ENCODE measurements at regions not wholly inside any gene's neighbourhood (a gene's known extent, or its start where the extent isn't known, plus 50 kb on each side); places are given as distances from the start of the nearest gene placed in this dataset.

DNA sequence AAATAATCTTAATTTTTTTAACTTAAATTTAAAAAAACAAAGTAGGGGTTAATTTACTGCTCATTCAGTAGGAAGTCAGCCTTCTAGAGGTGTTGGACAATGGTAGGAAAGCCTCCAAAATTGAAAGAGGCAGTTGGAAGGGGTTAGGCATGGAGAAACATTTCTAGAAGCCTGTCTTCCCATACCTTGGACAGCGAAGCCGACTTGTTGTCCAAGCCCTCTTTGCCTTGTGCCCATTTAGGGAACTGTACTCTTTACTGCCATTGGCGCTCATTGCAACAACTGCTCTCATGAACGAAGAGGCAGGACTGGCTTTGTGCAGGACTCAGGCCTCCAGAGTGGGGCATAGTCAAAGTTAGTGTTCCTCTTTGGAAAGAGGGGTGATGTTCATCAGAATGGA is 333.3 kb downstream of the HRH4 start:
- Histone ChIP-seq H2BK15ac (ENCODE audit: low read depth, low read length) (peak overlapping the region; percentile 64; the same call in 1 of the 3 replicates), H3K79me1 (ENCODE audit: low read depth in 1 of 2, low read length in 2 of 2) (no peaks in the 10 kb centered on the region), H2BK5ac (ENCODE audit: low read depth, low read length, poor library complexity, severe bottlenecking) (no peak overlapping the region), H3K23ac (ENCODE audit: low read depth, low read length) (no peak overlapping the region), H3K14ac (replicated peaks; ENCODE audit: low read depth, low read length) (no peak overlapping the region; the same call in 1 of the 2 replicates), H3K9ac (ENCODE audit: low read depth, low read length) (no peak overlapping the region), H4K20me1 (ENCODE audit: insufficient read depth, low read length) (no peaks in the 10 kb centered on the region), H3K36me3 (ENCODE audit: control insufficient read depth, insufficient read depth, low read length) (no peaks in the 10 kb centered on the region), H3K56ac (ENCODE audit: extremely low read depth, insufficient read depth, low read length) (no peak overlapping the region), H2AK5ac (ENCODE audit: low read depth, low read length) (no peak overlapping the region; the same call in 1 of the 2 replicates), H3K18ac (ENCODE audit: low read depth, low read length) (0 out of 2 replicates have a peak overlapping the region, but pooled peaks have one; percentile 64), H4K91ac (ENCODE audit: insufficient read depth, low read depth, low read length) (no peak overlapping the region), H3K4me1 (ENCODE audit: control insufficient read depth, insufficient read depth, low read length) (peaks cover 7% of the 10 kb centered on the region), H2BK120ac (ENCODE audit: low read depth, low read length) (peak overlapping the region; percentile 22; the same call in 1 of the 2 replicates), H2AK9ac (replicated peaks; ENCODE audit: low read depth, low read length, poor library complexity) (no peak overlapping the region), H3K9me3 (ENCODE audit: control insufficient read depth, insufficient read depth, low read length) (no peaks in the 10 kb centered on the region), H3K9me1 (ENCODE audit: insufficient read depth, low read length) (peaks cover 4% of the 10 kb centered on the region; the same call in 1 of the 2 replicates), H4K5ac (ENCODE audit: low read depth, low read length) (no peak overlapping the region), H3K4me3 (ENCODE audit: insufficient read depth, low read depth, low read length) (no peak overlapping the region), H2BK20ac (ENCODE audit: low read depth, low read length) (no peak overlapping the region), H3K4ac (ENCODE audit: low read depth, low read length) (no peak overlapping the region; the same call in 1 of the 2 replicates), H3K27me3 (ENCODE audit: control insufficient read depth, insufficient read depth, low read length) (no peaks in the 10 kb centered on the region), H3K27ac (ENCODE audit: insufficient read depth, low read length) (no peak overlapping the region), H2AFZ (replicated peaks; ENCODE audit: low read length, poor library complexity) (no peak overlapping the region), H4K8ac (ENCODE audit: low read depth in 2 of 2, low read length in 2 of 2) (no peak overlapping the region), H3K4me2 (ENCODE audit: low read depth, low read length) (no peak overlapping the region)
- DNase-seq (peak; percentile 10), ATAC-seq (ENCODE audit: low read depth) (no peak; the same call in 1 of the 2 replicates)
- no peak for TF ChIP-seq BHLHE40 (IDR thresholded peaks at IDR 0.05; ENCODE audit: low read depth, low read length)
- TF ChIP-seq CHD1 (IDR thresholded peaks at IDR 0.05; ENCODE audit: low read depth, low read length): no peak
- TF ChIP-seq RAD21 (IDR thresholded peaks at IDR 0.05; ENCODE audit: low read length): no peak
- TF ChIP-seq, protein P1, sequence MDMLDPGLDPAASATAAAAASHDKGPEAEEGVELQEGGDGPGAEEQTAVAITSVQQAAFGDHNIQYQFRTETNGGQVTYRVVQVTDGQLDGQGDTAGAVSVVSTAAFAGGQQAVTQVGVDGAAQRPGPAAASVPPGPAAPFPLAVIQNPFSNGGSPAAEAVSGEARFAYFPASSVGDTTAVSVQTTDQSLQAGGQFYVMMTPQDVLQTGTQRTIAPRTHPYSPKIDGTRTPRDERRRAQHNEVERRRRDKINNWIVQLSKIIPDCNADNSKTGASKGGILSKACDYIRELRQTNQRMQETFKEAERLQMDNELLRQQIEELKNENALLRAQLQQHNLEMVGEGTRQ (IDR thresholded peaks at IDR 0.05; ENCODE audit: low read depth, low read length): no peak
- TF ChIP-seq NFE2L2 (IDR thresholded peaks at IDR 0.05; ENCODE audit: low read depth, low read length): no peak
- TF ChIP-seq FOS (IDR thresholded peaks at IDR 0.05; ENCODE audit: low read depth, low read length): no peak
- TF ChIP-seq POLR2A (IDR thresholded peaks at IDR 0.05; ENCODE audit: low read depth, low read length): no peak
- TF ChIP-seq RFX5 (IDR thresholded peaks at IDR 0.05; ENCODE audit: low read depth, low read length): no peak
- ChIA-PET CTCF (interaction anchor here (0.6 kb wide), 1 partner anchor 264 kb away, joined by 4 read pairs; no protein-coding TSS in a partner anchor), POLR2A (ENCODE audit: unreplicated experiment) (no interaction called here)
- dilution Hi-C loops (cut with HindIII; ENCODE audit: low sequenced_read_pairs, unreplicated experiment) (no loop called here), in situ Hi-C loops (cut with MboI; ENCODE audit: low sequenced_read_pairs) (no loop called here), intact Hi-C loops (cut with micrococcal nuclease) (loop anchor here (5.0 kb wide), 1 partner anchor 74 kb away; no protein-coding TSS in a partner anchor)
- BruUV-seq (replicated peaks): no TSS peak
- 100% methylated on average over 1 of the region's 4 CpGs; no CpG with 5 or more reads in 1 of the 2 experiments for WGBS, 2 experiments (ENCODE audit: extremely low coverage in 2 of 2, insufficient read length in 1 of 2)
